Activated naive CD4-positive, alpha-beta T cell treated with anti-CD3 and anti-CD28 coated beads for 36 hours (primary cell): ENCODE measurements at regions not wholly inside any gene's neighbourhood (a gene's known extent, or its start where the extent isn't known, plus 50 kb on each side); places are given as distances from the start of the nearest gene placed in this dataset.
"Not testable (repeated sequence)": the region's sequence is repeated elsewhere in the genome, so short reads cannot be mapped to it uniquely, and the experiment has no call there.

ENCODE experiments used
- CTCF ChIA-PET: fragments of 350-600 bp; sonication (Branson Sonifier 250); formaldehyde crosslinking; loops from one replicate; lab custom pipeline; 2021; ENCODE audit warnings: antibody characterized with exemption; lab: Charles Lee
- DNase-seq: peaks from one replicate; pipeline ENCODE4 v3.0.0-alpha.2; 2020
- H3K27ac Mint-ChIP-seq: one replicate; pipeline ENCODE4 v1.8.0; 2021; ENCODE audit warnings: mild to moderate bottlenecking, mixed read lengths
- H3K27me3 Mint-ChIP-seq: one replicate; pipeline ENCODE4 v1.8.0; 2021; ENCODE audit warnings: low read depth, mixed read lengths
- H3K36me3 Mint-ChIP-seq: one replicate; pipeline ENCODE4 v1.8.0; 2021; ENCODE audit warnings: low read depth, mixed read lengths
- H3K4me1 Mint-ChIP-seq: one replicate; pipeline ENCODE4 v1.8.0; 2021; ENCODE audit warnings: low read depth, mixed read lengths
- H3K4me3 Mint-ChIP-seq: one replicate; pipeline ENCODE4 v1.8.0; 2021; ENCODE audit warnings: mild to moderate bottlenecking, moderate library complexity, mixed read lengths
- H3K9me3 Mint-ChIP-seq: one replicate; pipeline ENCODE4 v1.8.0; 2021; ENCODE audit warnings: mixed read lengths
- intact Hi-C: fragments of 100-400 bp; cut with micrococcal nuclease; formaldehyde crosslinking; loops from one replicate; pipeline ENCODE4 v1.15.1; 2023

- no peak overlapping the region for H3K4me3 Mint-ChIP-seq
- no peak for DNase-seq
- no peaks in the 10 kb centered on the region for H3K36me3 Mint-ChIP-seq
- intact Hi-C loops: no loop called here
- H3K27me3 Mint-ChIP-seq: peaks cover 9% of the 10 kb centered on the region
- H3K27ac Mint-ChIP-seq: no peak overlapping the region
- H3K9me3 Mint-ChIP-seq: peaks cover 1% of the 10 kb centered on the region
- CTCF ChIA-PET: no interaction called here
- no peaks in the 10 kb centered on the region for H3K4me1 Mint-ChIP-seq
Measured at GRCh38 chr2:242058116-242058680, 188.7 kb downstream of the RTP5 start.

- Mint-ChIP-seq H3K36me3 (no peaks in the 10 kb centered on the region), H3K9me3 (peaks cover 1% of the 10 kb centered on the region), H3K4me1 (no peaks in the 10 kb centered on the region), H3K27me3 (peaks cover 9% of the 10 kb centered on the region), H3K4me3 (no peak overlapping the region), H3K27ac (no peak overlapping the region)
- no peak for DNase-seq
- CTCF ChIA-PET: no interaction called here
- intact Hi-C loops: no loop called here
Measured at GRCh38 chr2:242059566-242059965, 190.0 kb downstream of the RTP5 start.

GRCh38 chr2:242060212-242060835, 190.8 kb downstream of the RTP5 start:
- Mint-ChIP-seq H3K36me3 (no peaks in the 10 kb centered on the region), H3K27ac (no peak overlapping the region), H3K4me1 (no peaks in the 10 kb centered on the region), H3K4me3 (no peak overlapping the region), H3K9me3 (peaks cover 1% of the 10 kb centered on the region), H3K27me3 (peaks cover 9% of the 10 kb centered on the region)
- intact Hi-C loops: no loop called here
- DNase-seq: no peak
- CTCF ChIA-PET: no interaction called here

GRCh38 chr2:242061930-242062329, 192.4 kb downstream of the RTP5 start:
- H3K27me3 Mint-ChIP-seq, H3K4me3 Mint-ChIP-seq, DNase-seq, intact Hi-C loops, H3K4me1 Mint-ChIP-seq, H3K36me3 Mint-ChIP-seq, H3K9me3 Mint-ChIP-seq, CTCF ChIA-PET, H3K27ac Mint-ChIP-seq: not testable (repeated sequence)

- intact Hi-C loops: no loop called here
- Mint-ChIP-seq H3K9me3 (peaks cover 1% of the 10 kb centered on the region), H3K4me1 (no peaks in the 10 kb centered on the region), H3K36me3 (no peaks in the 10 kb centered on the region), H3K27me3 (peaks cover 4% of the 10 kb centered on the region), H3K4me3 (no peak overlapping the region), H3K27ac (no peak overlapping the region)
- no peak for DNase-seq
- CTCF ChIA-PET: no interaction called here
Measured at GRCh38 chr2:242063436-242063835, 193.9 kb downstream of the RTP5 start.

- Mint-ChIP-seq H3K4me1 (no peaks in the 10 kb centered on the region), H3K9me3 (peaks cover 1% of the 10 kb centered on the region), H3K4me3 (no peak overlapping the region), H3K27ac (no peak overlapping the region), H3K36me3 (no peaks in the 10 kb centered on the region), H3K27me3 (peaks cover 4% of the 10 kb centered on the region)
- intact Hi-C loops: no loop called here
- no peak for DNase-seq
- CTCF ChIA-PET: no interaction called here
Measured at GRCh38 chr2:242063850-242064249, 194.3 kb downstream of the RTP5 start.

GRCh38 chr2:242064364-242065250, 195.1 kb downstream of the RTP5 start:
- no peak overlapping the region for H3K4me3 Mint-ChIP-seq
- H3K36me3 Mint-ChIP-seq: no peaks in the 10 kb centered on the region
- H3K4me1 Mint-ChIP-seq: no peaks in the 10 kb centered on the region
- intact Hi-C loops: no loop called here
- CTCF ChIA-PET: no interaction called here
- H3K9me3 Mint-ChIP-seq: no peaks in the 10 kb centered on the region
- H3K27me3 Mint-ChIP-seq: no peaks in the 10 kb centered on the region
- H3K27ac Mint-ChIP-seq: no peak overlapping the region
- no peak for DNase-seq

- CTCF ChIA-PET: no interaction called here
- intact Hi-C loops: no loop called here
Measured at GRCh38 chr2:242065426-242065825, 195.9 kb downstream of the RTP5 start.

GRCh38 chr2:242069018-242069417, 199.5 kb downstream of the RTP5 start:
- Mint-ChIP-seq H3K4me1 (no peaks in the 10 kb centered on the region), H3K9me3 (no peaks in the 10 kb centered on the region), H3K36me3 (no peaks in the 10 kb centered on the region), H3K27ac (no peak overlapping the region), H3K4me3 (no peak overlapping the region), H3K27me3 (no peaks in the 10 kb centered on the region)
- CTCF ChIA-PET: no interaction called here
- DNase-seq: no peak
- intact Hi-C loops: no loop called here

More at GRCh38 chr2:242065426-242065825, 195.9 kb downstream of the RTP5 start:
- Mint-ChIP-seq H3K4me1 (no peaks in the 10 kb centered on the region), H3K9me3 (no peaks in the 10 kb centered on the region), H3K27me3 (no peaks in the 10 kb centered on the region), H3K27ac (no peak overlapping the region), H3K4me3 (no peak overlapping the region), H3K36me3 (no peaks in the 10 kb centered on the region)
- no peak for DNase-seq

GRCh38 chr2:242069938-242070395, 200.4 kb downstream of the RTP5 start:
- H3K4me1 Mint-ChIP-seq, intact Hi-C loops, H3K27me3 Mint-ChIP-seq, H3K36me3 Mint-ChIP-seq, H3K27ac Mint-ChIP-seq, CTCF ChIA-PET, H3K4me3 Mint-ChIP-seq, DNase-seq, H3K9me3 Mint-ChIP-seq: not testable (repeated sequence)

- H3K9me3 Mint-ChIP-seq, H3K4me3 Mint-ChIP-seq, CTCF ChIA-PET: not testable (repeated sequence)
Measured at GRCh38 chr2:242070726-242071125, 201.2 kb downstream of the RTP5 start.

GRCh38 chr2:242071377-242071776, 201.8 kb downstream of the RTP5 start:
- H3K9me3 Mint-ChIP-seq, H3K27ac Mint-ChIP-seq, H3K27me3 Mint-ChIP-seq, H3K4me3 Mint-ChIP-seq, CTCF ChIA-PET, intact Hi-C loops, H3K4me1 Mint-ChIP-seq, H3K36me3 Mint-ChIP-seq, DNase-seq: not testable (repeated sequence)

More at GRCh38 chr2:242070726-242071125, 201.2 kb downstream of the RTP5 start:
- DNase-seq, H3K4me1 Mint-ChIP-seq, H3K36me3 Mint-ChIP-seq, intact Hi-C loops, H3K27me3 Mint-ChIP-seq, H3K27ac Mint-ChIP-seq: not testable (repeated sequence)
